HepG2 (cell line): ENCODE measurements at regions not wholly inside any gene's neighbourhood (a gene's known extent, or its start where the extent isn't known, plus 50 kb on each side); places are given as distances from the start of the nearest gene placed in this dataset.

Source experiments
- ATAC-seq: fragments of 200-7000 bp; cut with Tn5 transposase; 3 replicates; pipeline ENCODE4 v1.9.1; 2020; ENCODE audit warnings: mild to moderate bottlenecking, moderate library complexity
- BruUV-seq: library from RNA; stranded (reverse); fragments of 400-500 nt; replicated peaks from 2 replicates; lab custom pipeline; 2021; lab: Mats Ljungman, UMichigan
- CTCF ChIA-PET: fragments of 300-600 bp; formaldehyde crosslinking; extraction: SDS; loops from one replicate; lab custom pipeline; 2021; ENCODE audit warnings: low total read pairs, inconsistent platforms, low intra/inter-chr PET ratio; lab: Yijun Ruan, JAX
- POLR2A ChIA-PET: fragments of 350-600 bp; sonication (Branson Sonifier 250); formaldehyde crosslinking; loops from one replicate; lab custom pipeline; 2020; ENCODE audit warnings: antibody characterized with exemption, inconsistent platforms; lab: Yijun Ruan, JAX
- DNase-seq: peaks from one replicate; pipeline ENCODE4 v3.0.0-alpha.2; 2015; ENCODE audit warnings: low spot score
- FAIRE-seq: peaks from 3 replicates; lab custom pipeline; 2011; peaks lifted over from hg19 to GRCh38; lab: Jason Lieb, UNC
- H2AFZ ChIP-seq: one replicate; pipeline ENCODE4 v1.6.1; 2011; ENCODE audit warnings: low read length, inconsistent platforms
- H3K27ac ChIP-seq: fragments of 300-600 bp; 3 replicates; pipeline ENCODE4 v1.8.0; 2011; ENCODE audit warnings: mixed run types, mild to moderate bottlenecking, mixed read lengths, low read length, inconsistent platforms; ENCODE audit not compliant: insufficient read depth; ENCODE audit errors: extremely low read length
- H3K27me3 ChIP-seq, 2 experiments: fragments of 200-600 bp in 1 of 2; 2 replicates in 1 of 2; 3 replicates in 1 of 2; pipeline versions ENCODE4 v1.6.0 to v1.8.0; 2011; ENCODE audit warnings: low read length in 2 of 2, mild to moderate bottlenecking in 2 of 2, moderate library complexity in 2 of 2, inconsistent platforms in 1 of 2; ENCODE audit not compliant: insufficient read depth in 2 of 2, control insufficient read depth in 1 of 2
- H3K36me3 ChIP-seq, 2 experiments: fragments of 200-600 bp in 1 of 2; replicated peaks in 1 of 2; 2 replicates in 1 of 2; 3 replicates in 1 of 2; pipeline versions ENCODE4 v1.5.1 to v1.8.0; 2011; ENCODE audit warnings: low read length in 2 of 2, inconsistent platforms in 1 of 2; ENCODE audit not compliant: insufficient read depth in 2 of 2, control insufficient read depth in 1 of 2
- H3K4me1 ChIP-seq: 2 replicates; pipeline ENCODE4 v1.5.1; 2012; ENCODE audit warnings: low read length, inconsistent platforms; ENCODE audit not compliant: insufficient read depth
- H3K4me2 ChIP-seq: 2 replicates; pipeline ENCODE4 v1.6.0; 2011; ENCODE audit warnings: low read depth, low read length, inconsistent platforms
- H3K4me3 ChIP-seq, 3 experiments: fragments of 200-600 bp in 1 of 3; sonication (generic), shearing (Covaris generic) in 1 of 3; replicated peaks in 1 of 3; 2 replicates each; pipeline ENCODE4 v1.5.1; 2011 to 2016; ENCODE audit warnings: low read length in 3 of 3, inconsistent platforms in 2 of 3, low read depth in 2 of 3, mild to moderate bottlenecking in 2 of 3, control low read depth in 1 of 3, mixed read lengths in 1 of 3; ENCODE audit not compliant: insufficient read depth in 1 of 3
- H3K79me2 ChIP-seq: one replicate; pipeline ENCODE4 v1.6.1; 2011; ENCODE audit warnings: low read length, inconsistent platforms; ENCODE audit not compliant: insufficient read depth
- H3K9ac ChIP-seq: 2 replicates; pipeline ENCODE4 v1.6.0; 2011; ENCODE audit warnings: mild to moderate bottlenecking, low read depth, low read length, inconsistent platforms; ENCODE audit not compliant: insufficient read depth
- H3K9me3 ChIP-seq: 2 replicates; pipeline ENCODE4 v1.5.1; 2012; ENCODE audit warnings: mild to moderate bottlenecking, low read length
- H4K20me1 ChIP-seq: 2 replicates; pipeline ENCODE4 v1.6.0; 2011; ENCODE audit warnings: inconsistent platforms, mild to moderate bottlenecking, low read length, moderate library complexity; ENCODE audit not compliant: insufficient read depth
- MBNL3 ChIP-seq: fragments of 250-450 bp; sonication (Bioruptor Pico); conservative IDR thresholded peaks from 2 replicates; pipeline ENCODE4 v1.8.0; 2022; ENCODE audit warnings: mild to moderate bottlenecking, inconsistent platforms
- MED13 ChIP-seq: sonication (generic); formaldehyde crosslinking; IDR thresholded peaks from 2 replicates; pipeline ENCODE4 v1.5.0; 2020; ENCODE audit warnings: missing genetic modification reagents
- MTA3 ChIP-seq: sonication (generic); formaldehyde crosslinking; IDR thresholded peaks from 2 replicates; pipeline ENCODE4 v1.4.0; 2020; ENCODE audit warnings: missing genetic modification reagents
- NR3C1 ChIP-seq: sonication (generic); formaldehyde crosslinking; IDR thresholded peaks from 2 replicates; pipeline ENCODE4 v1.4.0; 2020; ENCODE audit warnings: missing genetic modification reagents
- PAXIP1 ChIP-seq: sonication (generic); formaldehyde crosslinking; conservative IDR thresholded peaks from 2 replicates; pipeline ENCODE4 v1.4.0; 2020; ENCODE audit warnings: mild to moderate bottlenecking, missing genetic modification reagents, moderate library complexity
- PRPF4 ChIP-seq: fragments of 200-400 bp; formaldehyde crosslinking; IDR thresholded peaks from 2 replicates; pipeline ENCODE4 v1.6.1; 2016; ENCODE audit warnings: low read length, low read depth; ENCODE audit not compliant: poor library complexity, severe bottlenecking
- SMAD9 ChIP-seq: sonication (generic); formaldehyde crosslinking; IDR thresholded peaks from 2 replicates; pipeline ENCODE4 v1.5.1; 2020; ENCODE audit warnings: mild to moderate bottlenecking, missing genetic modification reagents
- SOX13 ChIP-seq, 3 experiments: fragments of 450-650 bp in 1 of 3; sonication (generic) in 1 of 3; formaldehyde crosslinking in 1 of 3; IDR thresholded peaks in 2 of 3; conservative IDR thresholded peaks in 1 of 3; 2 replicates each; pipeline versions ENCODE4 v1.5.0 to v1.6.1; 2016 to 2020; ENCODE audit warnings: antibody characterized with exemption in 1 of 3, mild to moderate bottlenecking in 1 of 3, missing compliant biosample characterization in 1 of 3, missing genetic modification reagents in 1 of 3, moderate library complexity in 1 of 3
- ZBTB38 ChIP-seq: sonication (generic); formaldehyde crosslinking; IDR thresholded peaks from 2 replicates; pipeline ENCODE4 v1.5.1; 2020; ENCODE audit warnings: mild to moderate bottlenecking, missing genetic modification reagents
- ZFX ChIP-seq: sonication (generic); formaldehyde crosslinking; IDR thresholded peaks from 2 replicates; pipeline ENCODE4 v1.4.0; 2020; ENCODE audit warnings: mild to moderate bottlenecking, low read depth, missing genetic modification reagents, moderate library complexity
- ZNF3 ChIP-seq: IDR thresholded peaks from 2 replicates; pipeline ENCODE4 v1.7.0; 2017; ENCODE audit warnings: inconsistent platforms
- ZNF549 ChIP-seq: sonication (generic); formaldehyde crosslinking; IDR thresholded peaks from 2 replicates; pipeline ENCODE4 v1.5.0; 2020; ENCODE audit warnings: missing genetic modification reagents
- ZSCAN20 ChIP-seq: sonication (generic); formaldehyde crosslinking; IDR thresholded peaks from 2 replicates; pipeline ENCODE4 v1.4.0; 2020; ENCODE audit warnings: missing genetic modification reagents, mild to moderate bottlenecking, borderline replicate concordance
- whole genome bisulfite sequencing: methylation state at CpG from one replicate; pipeline ENCODE4 v1.1.6; 2017; ENCODE audit warnings: low lambda C conversion rate; 5-methylcytosine and 5-hydroxymethylcytosine counted together
- in situ Hi-C: cut with HindIII; loops from 2 replicates; pipeline ENCODE4 v1.10.0; 2017; ENCODE audit warnings: low pct_unique_long_range_greater_than_20kb; ENCODE audit not compliant: extremely low pct_ligation_motif_present
- intact Hi-C: fragments of 100-400 bp; cut with micrococcal nuclease; formaldehyde crosslinking; loops from one replicate; pipeline ENCODE4 v1.10.0; 2022; ENCODE audit not compliant: unreplicated experiment
- TF ChIP-seq, protein P1 (sequence below): sonication (generic); formaldehyde crosslinking; IDR thresholded peaks from 2 replicates; pipeline ENCODE4 v1.4.0; 2020; ENCODE audit warnings: mild to moderate bottlenecking, low read depth, missing genetic modification reagents

DNA sequence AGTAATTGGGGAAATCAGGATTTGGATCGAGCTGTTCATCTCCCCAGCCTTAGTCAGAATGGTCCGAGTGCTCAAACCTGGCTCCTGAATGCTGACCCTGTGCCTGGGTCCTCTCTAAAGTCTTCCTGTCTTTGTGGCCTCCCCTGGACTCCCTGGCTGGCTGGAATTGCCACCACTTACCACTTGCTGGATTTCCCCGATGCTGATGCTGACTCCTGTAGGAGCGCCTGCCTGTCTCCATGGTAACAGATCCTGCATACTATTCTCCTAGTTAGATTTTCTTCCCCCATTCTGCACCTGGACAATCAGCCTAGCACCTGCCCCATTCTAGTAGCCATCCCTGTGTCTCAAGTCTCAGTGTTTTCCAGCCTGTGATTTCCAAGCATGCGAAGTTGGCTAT, 382.2 kb upstream of the ESRRG start:
- intact Hi-C loops (no loop called here), in situ Hi-C loops (no loop called here)
- Histone ChIP-seq H4K20me1 (no peaks in the 10 kb centered on the region), H3K9me3 (no peaks in the 10 kb centered on the region), H3K36me3 (no peaks in the 10 kb centered on the region), H3K4me3 (no peak overlapping the region), H3K27me3 (no peaks in the 10 kb centered on the region), H3K9ac (no peak overlapping the region), H3K4me1 (no peaks in the 10 kb centered on the region), H2AFZ (no peak overlapping the region), H3K27ac (no peak overlapping the region), H3K4me2 (no peak overlapping the region), H3K79me2 (no peaks in the 10 kb centered on the region)
- FAIRE-seq (no peak), ATAC-seq (no peak), DNase-seq (no peak)
- TF ChIP-seq SMAD9 (CRISPR knock-in tag): no peak
- no peak for TF ChIP-seq PAXIP1
- no peak for TF ChIP-seq NR3C1 (CRISPR knock-in tag)
- TF ChIP-seq MBNL3 (CRISPR knock-in tag): no peak
- no peak for TF ChIP-seq ZFX (CRISPR knock-in tag)
- no peak for TF ChIP-seq SOX13 (IDR thresholded peaks at IDR 0.05)
- TF ChIP-seq SOX13 (CRISPR knock-in tag; conservative IDR thresholded peaks at IDR 0.05 in 1 of 2, IDR thresholded peaks at IDR 0.05 in 1 of 2): no peak
- TF ChIP-seq ZSCAN20 (CRISPR knock-in tag): no peak
- TF ChIP-seq ZNF549 (CRISPR knock-in tag): no peak
- TF ChIP-seq MTA3 (CRISPR knock-in tag): no peak
- no peak for TF ChIP-seq ZBTB38 (CRISPR knock-in tag)
- no peak for TF ChIP-seq MED13 (CRISPR knock-in tag)
- no peak for TF ChIP-seq PRPF4
- no peak for TF ChIP-seq ZNF3 (CRISPR knock-in tag)
- TF ChIP-seq, protein P1, sequence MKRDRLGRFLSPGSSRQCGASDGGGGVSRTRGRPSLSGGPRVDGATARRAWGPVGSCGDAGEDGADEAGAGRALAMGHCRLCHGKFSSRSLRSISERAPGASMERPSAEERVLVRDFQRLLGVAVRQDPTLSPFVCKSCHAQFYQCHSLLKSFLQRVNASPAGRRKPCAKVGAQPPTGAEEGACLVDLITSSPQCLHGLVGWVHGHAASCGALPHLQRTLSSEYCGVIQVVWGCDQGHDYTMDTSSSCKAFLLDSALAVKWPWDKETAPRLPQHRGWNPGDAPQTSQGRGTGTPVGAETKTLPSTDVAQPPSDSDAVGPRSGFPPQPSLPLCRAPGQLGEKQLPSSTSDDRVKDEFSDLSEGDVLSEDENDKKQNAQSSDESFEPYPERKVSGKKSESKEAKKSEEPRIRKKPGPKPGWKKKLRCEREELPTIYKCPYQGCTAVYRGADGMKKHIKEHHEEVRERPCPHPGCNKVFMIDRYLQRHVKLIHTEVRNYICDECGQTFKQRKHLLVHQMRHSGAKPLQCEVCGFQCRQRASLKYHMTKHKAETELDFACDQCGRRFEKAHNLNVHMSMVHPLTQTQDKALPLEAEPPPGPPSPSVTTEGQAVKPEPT (CRISPR knock-in tag): no peak
- CTCF ChIA-PET: no interaction called here
- 39% methylated on average over 5 of the region's 5 CpGs for WGBS
- no TSS peak for BruUV-seq
- POLR2A ChIA-PET: no interaction called here
